Neural cell (in vitro differentiated cells): ENCODE measurements at regions not wholly inside any gene's neighbourhood (a gene's known extent, or its start where the extent isn't known, plus 50 kb on each side); places are given as distances from the start of the nearest gene placed in this dataset.
"Not testable (repeated sequence)": the region's sequence is repeated elsewhere in the genome, so short reads cannot be mapped to it uniquely, and the experiment has no call there.

Experiments
- H2AFZ ChIP-seq: fragments of 200-600, 300-800 bp; sonication (generic), shearing (Covaris generic); 2 replicates; pipeline ENCODE4 v1.6.0; 2014; ENCODE audit warnings: low read depth, mild to moderate bottlenecking, antibody characterized with exemption, low read length, moderate library complexity
- H3F3A ChIP-seq: fragments of 200-600 bp; shearing (Covaris generic); 2 replicates; pipeline ENCODE4 v1.6.1; 2016; ENCODE audit warnings: mild to moderate bottlenecking, moderate library complexity, mixed read lengths, antibody characterized with exemption, low read length; ENCODE audit not compliant: insufficient read depth, poor library complexity, severe bottlenecking
- H3K27ac ChIP-seq: fragments of 200-600, 300-800 bp; sonication (generic), shearing (Covaris generic); 2 replicates; pipeline ENCODE4 v1.5.1; 2014; ENCODE audit warnings: mild to moderate bottlenecking, low read length, moderate library complexity
- H3K27me3 ChIP-seq: fragments of 300-800, 200-600 bp; sonication (generic), shearing (Covaris generic); 2 replicates; pipeline ENCODE4 v1.6.0; 2014; ENCODE audit warnings: mild to moderate bottlenecking, low read depth, low read length, moderate library complexity; ENCODE audit not compliant: insufficient read depth
- H3K36me3 ChIP-seq: fragments of 300-800, 200-600 bp; sonication (generic), shearing (Covaris generic); 2 replicates; pipeline ENCODE4 v1.5.1; 2014; ENCODE audit warnings: mild to moderate bottlenecking, antibody characterized with exemption, low read length, moderate library complexity; ENCODE audit not compliant: insufficient read depth
- H3K4me2 ChIP-seq: fragments of 300-800, 200-600 bp; sonication (generic), shearing (Covaris generic); 2 replicates; pipeline ENCODE4 v1.6.0; 2014; ENCODE audit warnings: mild to moderate bottlenecking, low read length
- H3K4me3 ChIP-seq: fragments of 300-800, 200-600 bp; sonication (generic), shearing (Covaris generic); 2 replicates; pipeline ENCODE4 v1.5.1; 2014; ENCODE audit warnings: mild to moderate bottlenecking, low read length, moderate library complexity
- H3K79me2 ChIP-seq: fragments of 200-600 bp; shearing (Covaris generic); replicated peaks from 2 replicates; pipeline ENCODE4 v1.6.0; 2014; ENCODE audit warnings: mild to moderate bottlenecking, low read length, moderate library complexity; ENCODE audit not compliant: insufficient read depth
- H3K9ac ChIP-seq: fragments of 300-800, 200-600 bp; sonication (generic), shearing (Covaris generic); 2 replicates; pipeline ENCODE4 v1.6.1; 2016; ENCODE audit warnings: mild to moderate bottlenecking, low read length, mixed read lengths
- H3K9me2 ChIP-seq: fragments of 200-600 bp; shearing (Covaris generic); 2 replicates; pipeline ENCODE4 v1.6.1; 2016; ENCODE audit warnings: mild to moderate bottlenecking, low read length, mixed read lengths; ENCODE audit not compliant: insufficient read depth
- H3K9me3 ChIP-seq: fragments of 200-600, 300-800 bp; sonication (generic), shearing (Covaris generic); 2 replicates; pipeline ENCODE4 v1.6.1; 2016; ENCODE audit warnings: mild to moderate bottlenecking, mixed run types, low read length, moderate library complexity, mixed read lengths
- H4K20me1 ChIP-seq: fragments of 200-600 bp; shearing (Covaris generic); 2 replicates; pipeline ENCODE4 v1.6.1; 2016; ENCODE audit warnings: mild to moderate bottlenecking, mixed run types; ENCODE audit not compliant: insufficient read depth
- CTCF ChIP-seq: fragments of 450-650 bp; IDR thresholded peaks from 2 replicates; pipeline ENCODE4 v1.5.1; 2014; ENCODE audit warnings: antibody characterized with exemption, mild to moderate bottlenecking, moderate library complexity; ENCODE audit not compliant: poor library complexity, severe bottlenecking
- EP300 ChIP-seq: fragments of 450-650 bp; conservative IDR thresholded peaks from 2 replicates; pipeline ENCODE4 v1.6.1; 2014; ENCODE audit warnings: antibody characterized with exemption, mild to moderate bottlenecking, moderate library complexity; ENCODE audit not compliant: poor library complexity, severe bottlenecking
- EZH2 ChIP-seq: fragments of 200-600, 300-800 bp; shearing (Covaris generic), sonication (generic); IDR thresholded peaks from 2 replicates; pipeline ENCODE4 v1.6.1; 2014; ENCODE audit warnings: antibody characterized with exemption, low read length, borderline replicate concordance, mild to moderate bottlenecking; ENCODE audit not compliant: insufficient read depth, poor library complexity, severe bottlenecking
- MXI1 ChIP-seq: fragments of 450-650 bp; conservative IDR thresholded peaks from 2 replicates; pipeline ENCODE4 v1.6.1; 2014; ENCODE audit warnings: antibody characterized with exemption, mild to moderate bottlenecking; ENCODE audit not compliant: poor library complexity, severe bottlenecking
- POLR2AphosphoS5 ChIP-seq: IDR thresholded peaks from 2 replicates; pipeline ENCODE4 v1.6.1; 2012
- RAD21 ChIP-seq: fragments of 450-650 bp; conservative IDR thresholded peaks from 2 replicates; pipeline ENCODE4 v1.6.1; 2014; ENCODE audit warnings: antibody characterized with exemption, mild to moderate bottlenecking, moderate library complexity
- REST ChIP-seq: IDR thresholded peaks from 2 replicates; pipeline ENCODE4 v1.6.1; 2012; ENCODE audit warnings: borderline replicate concordance
- SMC3 ChIP-seq: fragments of 450-650 bp; conservative IDR thresholded peaks from 2 replicates; pipeline ENCODE4 v1.6.1; 2014; ENCODE audit warnings: antibody characterized with exemption, mild to moderate bottlenecking, moderate library complexity; ENCODE audit not compliant: poor library complexity
- TAF1 ChIP-seq: IDR thresholded peaks from 2 replicates; pipeline ENCODE4 v1.6.1; 2012; ENCODE audit warnings: low read depth

- H3F3A ChIP-seq = no peaks in the 10 kb centered on the region
- no peaks in the 10 kb centered on the region for H3K9me3 ChIP-seq
- no peak overlapping the region for H3K27ac ChIP-seq
- no peak overlapping the region for H2AFZ ChIP-seq
- no peaks in the 10 kb centered on the region for H3K9me2 ChIP-seq
- no peak overlapping the region for H3K4me2 ChIP-seq
- H3K4me3 ChIP-seq = no peak overlapping the region
- H3K79me2 ChIP-seq = no peaks in the 10 kb centered on the region
- H3K9ac ChIP-seq = no peak overlapping the region
- H4K20me1 ChIP-seq = no peaks in the 10 kb centered on the region
- TF ChIP-seq EZH2 (no peak), EP300 (no peak), TAF1 (no peak), RAD21 (no peak), MXI1 (no peak), CTCF (no peak), SMC3 (no peak), POLR2AphosphoS5 (no peak), REST (no peak)
- H3K36me3 ChIP-seq = no peaks in the 10 kb centered on the region
- H3K27me3 ChIP-seq = no peaks in the 10 kb centered on the region
These were observed 356.9 kb downstream of the NDFIP2 start for GRCh38 chr13:79837741-79838450.

GRCh38 chr13:79836121-79836520, 355.2 kb downstream of the NDFIP2 start:
- H3F3A ChIP-seq, H3K79me2 ChIP-seq, H3K4me3 ChIP-seq, H3K36me3 ChIP-seq, H3K27me3 ChIP-seq, H3K27ac ChIP-seq, H3K9me2 ChIP-seq, H3K9me3 ChIP-seq, H3K4me2 ChIP-seq, H3K9ac ChIP-seq, H4K20me1 ChIP-seq, H2AFZ ChIP-seq: not testable (repeated sequence)

GRCh38 chr13:79834876-79835275, 353.9 kb downstream of the NDFIP2 start:
- no peak for TF ChIP-seq MXI1
- no peak for TF ChIP-seq TAF1
- TF ChIP-seq EZH2 = no peak
- no peak for TF ChIP-seq REST
- TF ChIP-seq SMC3 = no peak
- TF ChIP-seq EP300 = no peak
- no peak for TF ChIP-seq POLR2AphosphoS5
- TF ChIP-seq CTCF = no peak
- no peak for TF ChIP-seq RAD21
- H3K79me2 ChIP-seq = no peaks in the 10 kb centered on the region

More at GRCh38 chr13:79834876-79835275, 353.9 kb downstream of the NDFIP2 start:
- H3K9me2 ChIP-seq = no peaks in the 10 kb centered on the region
- H4K20me1 ChIP-seq = no peaks in the 10 kb centered on the region
- no peak overlapping the region for H3K4me2 ChIP-seq
- no peak overlapping the region for H2AFZ ChIP-seq
- H3K27ac ChIP-seq = no peak overlapping the region
- H3F3A ChIP-seq = no peaks in the 10 kb centered on the region
- H3K36me3 ChIP-seq = no peaks in the 10 kb centered on the region
- H3K4me3 ChIP-seq = no peak overlapping the region
- H3K9me3 ChIP-seq = no peaks in the 10 kb centered on the region
- H3K27me3 ChIP-seq = no peaks in the 10 kb centered on the region
- no peak overlapping the region for H3K9ac ChIP-seq
